NCI-H2227 (cell line): ENCODE measurements at regions not wholly inside any gene's neighbourhood (a gene's known extent, or its start where the extent isn't known, plus 50 kb on each side); places are given as distances from the start of the nearest gene placed in this dataset.
"Not testable (repeated sequence)": the region's sequence is repeated elsewhere in the genome, so short reads cannot be mapped to it uniquely, and the experiment has no call there.

Experiments
- DNase-seq: peaks from one replicate; lab custom pipeline; 2025; ENCODE audit not compliant: unreplicated experiment; lab: John Stamatoyannopoulos, UW

DNA sequence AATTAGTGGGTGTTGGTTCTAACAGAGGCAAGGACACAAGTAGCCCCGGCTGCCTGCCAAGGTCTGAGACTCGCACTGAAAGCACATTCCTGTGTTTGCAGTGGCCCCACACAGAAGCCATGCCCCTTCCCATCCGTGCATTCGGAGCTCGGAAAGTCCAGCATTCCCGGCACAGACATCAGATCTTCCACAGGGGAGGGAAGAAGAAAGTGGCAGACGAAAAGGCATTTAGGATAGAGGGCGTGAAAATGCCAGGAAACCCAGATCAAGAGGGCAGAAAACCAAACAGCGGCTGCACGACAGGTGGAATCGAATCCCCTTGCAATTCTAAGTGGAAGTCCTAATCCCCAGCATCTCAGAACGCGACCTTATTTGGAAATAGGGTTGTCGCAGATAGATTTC, 105.5 kb upstream of the ASB18 start:
- no peak for DNase-seq

DNA sequence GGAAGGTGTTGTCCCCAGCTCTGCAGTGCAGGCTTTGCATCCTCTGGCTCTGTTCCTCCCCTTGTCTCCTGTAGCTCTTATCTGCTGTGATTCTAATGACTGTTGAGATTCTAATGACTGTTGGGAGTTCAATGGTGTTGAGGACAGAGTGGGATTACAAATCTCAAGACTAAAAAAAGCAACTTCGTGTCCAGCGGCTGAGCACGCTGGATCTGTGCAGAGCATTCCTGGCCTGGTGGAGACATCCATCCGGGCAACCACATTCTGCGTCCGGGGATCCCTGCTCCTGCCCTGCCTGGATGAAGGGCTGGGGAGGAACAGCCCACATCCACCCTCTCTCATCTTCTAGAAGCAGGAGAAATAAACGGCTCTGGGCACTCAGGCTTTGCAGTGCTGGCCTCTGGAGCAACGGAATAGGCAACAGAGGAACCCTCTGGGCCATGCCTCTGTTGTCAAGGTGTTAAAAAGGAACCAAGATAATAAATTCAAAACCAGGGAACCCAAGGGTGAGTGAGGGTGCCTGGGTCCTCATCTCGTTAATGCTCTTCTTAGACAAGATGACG, 106.7 kb upstream of the ASB18 start:
- DNase-seq, result no peak

DNA sequence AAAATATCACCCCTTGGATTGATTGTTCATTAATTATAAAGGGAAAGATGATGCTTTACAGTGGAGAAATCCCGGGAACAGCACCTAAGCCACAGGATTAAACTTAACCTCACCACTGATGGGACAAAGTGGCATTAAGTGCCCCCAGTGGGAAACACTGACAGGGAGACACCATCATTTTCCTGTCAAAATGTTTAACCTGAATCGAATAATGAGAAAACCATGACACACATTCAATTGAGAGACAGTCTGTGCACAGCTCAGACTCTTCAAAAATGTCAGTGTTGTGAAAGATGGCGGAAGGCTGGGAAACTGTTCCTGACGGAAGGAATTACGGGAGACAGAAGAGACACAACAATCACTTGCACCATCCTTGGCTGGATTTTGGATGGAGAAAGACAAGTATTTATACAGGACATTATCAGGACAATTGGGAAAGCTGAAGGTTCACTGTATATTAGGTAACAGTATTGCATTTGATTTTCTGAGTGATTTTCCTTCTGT, 111.8 kb upstream of the ASB18 start:
- DNase-seq, result no peak

DNA sequence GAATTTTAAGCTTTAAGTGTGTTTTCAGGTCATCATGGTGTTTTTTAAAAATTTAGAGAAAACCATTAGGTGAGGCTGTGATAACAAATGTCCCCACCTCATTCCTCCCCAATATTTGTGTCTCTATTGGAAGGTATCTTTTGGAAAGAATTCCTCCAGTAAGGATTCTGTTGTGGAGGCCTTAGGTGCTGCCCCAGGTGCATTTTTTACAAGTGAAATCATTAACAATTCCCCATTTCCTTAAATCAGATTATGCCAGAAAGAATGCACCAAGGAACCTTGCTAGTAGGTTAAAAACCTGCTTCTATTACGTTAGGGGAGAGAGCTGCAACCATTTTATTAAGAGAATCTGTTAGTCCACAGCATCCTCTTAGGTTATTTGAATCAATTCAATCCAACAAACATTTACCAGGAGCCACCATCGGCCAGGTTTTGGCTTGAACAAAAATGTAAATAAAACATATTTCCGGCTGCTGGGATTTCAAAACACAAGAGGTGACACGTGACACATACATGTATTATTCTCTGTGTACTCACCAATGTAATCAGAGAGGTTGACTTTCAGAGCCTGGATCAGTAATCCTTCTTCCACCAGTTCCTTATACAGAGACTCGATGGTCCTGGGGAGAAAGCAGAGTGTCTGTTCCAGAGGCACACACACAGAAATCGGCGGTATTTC, 112.5 kb upstream of the ASB18 start:
- DNase-seq, result no peak

DNA sequence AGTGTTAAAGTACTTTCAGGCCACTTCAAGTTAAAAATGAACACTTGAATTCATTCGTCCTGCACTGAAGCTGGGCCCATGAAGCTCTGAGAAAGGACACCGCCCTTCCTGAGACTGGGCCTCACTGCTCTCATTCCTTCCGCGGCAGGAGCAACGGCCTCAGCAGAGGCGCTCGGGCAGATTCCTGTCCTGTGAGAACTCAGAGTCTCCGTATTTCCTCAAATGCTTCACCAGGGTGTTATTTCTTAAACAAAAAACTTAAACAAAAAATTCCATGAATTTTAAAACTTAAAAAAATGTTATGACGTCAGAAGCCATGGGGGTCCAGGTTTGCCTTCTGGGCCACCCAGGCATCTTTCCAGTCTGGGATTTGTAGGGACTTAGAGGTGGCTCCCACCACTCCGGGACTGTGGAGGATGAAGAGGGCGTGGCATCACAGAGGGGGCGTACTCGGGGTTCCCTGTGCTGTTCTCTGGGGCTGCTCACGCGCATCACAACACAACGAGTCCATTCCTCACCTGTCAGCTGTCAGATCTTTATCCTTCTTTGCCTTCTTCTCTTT, 115.9 kb upstream of the ASB18 start:
- no peak for DNase-seq

DNA sequence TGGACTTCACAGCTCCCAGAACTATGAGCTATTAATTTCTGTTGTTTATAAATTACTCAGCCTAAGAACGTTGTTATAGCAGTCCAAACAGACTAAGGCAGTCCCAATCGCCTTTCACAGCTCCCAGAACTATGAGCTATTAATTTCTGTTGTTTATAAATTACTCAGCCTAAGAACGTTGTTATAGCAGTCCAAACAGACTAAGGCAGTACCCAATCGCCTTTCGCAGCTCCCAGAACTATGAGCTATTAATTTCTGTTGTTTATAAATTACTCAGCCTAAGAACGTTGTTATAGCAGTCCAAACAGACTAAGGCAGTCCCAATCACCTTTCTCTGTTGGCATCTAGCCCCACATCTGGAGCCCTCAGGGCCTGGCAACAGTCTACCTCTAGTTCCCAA, 117.0 kb upstream of the ASB18 start:
- not testable (repeated sequence) for DNase-seq

DNA sequence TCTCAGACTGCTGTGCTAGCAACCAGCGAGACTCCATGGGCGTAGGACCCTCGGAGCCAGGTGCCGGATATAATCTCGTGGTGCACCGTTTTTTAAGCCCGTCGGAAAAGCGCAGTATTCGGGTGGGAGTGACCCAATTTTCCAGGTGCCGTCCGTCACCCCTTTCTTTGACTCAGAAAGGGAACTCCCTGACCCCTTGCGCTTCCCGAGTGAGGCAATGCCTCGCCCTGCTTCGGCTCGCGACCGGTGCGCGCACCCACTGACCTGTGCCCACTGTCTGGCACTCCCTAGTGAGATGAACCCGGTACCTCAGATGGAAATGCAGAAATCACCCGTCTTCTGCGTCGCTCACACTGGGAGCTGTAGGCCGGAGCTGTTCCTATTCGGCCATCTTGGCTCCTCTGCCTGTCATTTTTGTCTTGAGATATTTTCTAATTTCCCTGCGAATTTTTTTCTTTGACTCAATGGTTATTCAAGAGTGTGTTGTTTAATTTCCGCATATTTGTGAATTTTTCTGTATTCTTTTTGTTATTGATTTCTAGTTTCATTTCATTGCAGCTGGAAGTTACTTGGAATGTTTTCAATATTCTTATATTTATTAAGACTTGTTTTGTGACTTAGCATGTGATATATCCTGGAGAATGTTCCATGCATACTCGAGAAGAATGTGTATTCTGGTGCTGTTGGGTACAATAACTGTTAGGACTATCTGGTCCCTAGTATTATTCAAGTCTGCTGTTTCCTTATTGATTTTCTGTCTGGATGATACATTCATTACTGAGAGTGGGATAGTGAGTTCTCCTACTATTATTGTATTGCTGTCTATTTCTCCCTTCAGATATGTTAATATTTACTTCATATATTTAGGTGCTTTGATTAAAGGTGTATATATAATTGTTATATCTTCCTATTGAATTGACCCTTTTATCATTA, 125.3 kb upstream of the ASB18 start:
- DNase-seq, result not testable (repeated sequence)

DNA sequence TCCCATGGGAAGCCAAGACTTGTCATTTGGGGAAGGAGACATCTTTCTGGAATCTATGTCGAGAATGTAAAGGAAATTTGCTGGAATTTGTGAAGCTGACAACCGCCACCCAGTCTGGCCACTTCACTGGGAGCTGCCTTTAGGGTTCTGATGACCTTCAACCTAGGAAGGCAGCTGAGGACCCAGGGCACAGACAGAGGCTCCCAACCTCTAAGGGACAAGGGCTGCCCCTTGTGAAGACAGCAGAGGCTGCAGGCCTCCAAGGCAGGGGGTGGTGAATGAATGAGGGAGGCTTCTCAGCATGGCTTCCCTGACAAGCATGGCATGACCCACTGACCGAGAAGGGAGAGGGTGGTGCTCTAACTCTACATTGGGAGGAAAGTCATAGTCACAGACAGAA, 128.9 kb upstream of the ASB18 start:
- no peak for DNase-seq

DNA sequence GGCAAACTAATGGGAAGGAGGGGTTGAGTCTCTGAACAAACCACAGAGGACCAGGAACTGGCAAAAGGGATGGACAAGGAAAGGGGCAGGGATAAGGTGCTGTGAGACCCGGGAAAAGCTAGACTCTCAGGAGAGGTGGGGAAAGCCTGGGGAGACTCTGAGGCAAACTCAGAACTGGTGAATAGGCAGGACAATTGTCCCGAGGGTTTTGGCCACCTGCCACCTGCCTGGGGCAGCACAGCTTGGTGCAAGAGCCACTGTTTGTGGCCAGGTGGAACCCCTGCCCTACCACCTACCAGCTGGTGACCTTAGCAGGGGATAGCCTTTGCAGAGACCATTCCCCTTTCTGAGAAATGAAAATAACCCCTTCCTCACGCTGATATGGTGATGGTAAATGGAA, 129.4 kb upstream of the ASB18 start:
- no peak for DNase-seq

DNA sequence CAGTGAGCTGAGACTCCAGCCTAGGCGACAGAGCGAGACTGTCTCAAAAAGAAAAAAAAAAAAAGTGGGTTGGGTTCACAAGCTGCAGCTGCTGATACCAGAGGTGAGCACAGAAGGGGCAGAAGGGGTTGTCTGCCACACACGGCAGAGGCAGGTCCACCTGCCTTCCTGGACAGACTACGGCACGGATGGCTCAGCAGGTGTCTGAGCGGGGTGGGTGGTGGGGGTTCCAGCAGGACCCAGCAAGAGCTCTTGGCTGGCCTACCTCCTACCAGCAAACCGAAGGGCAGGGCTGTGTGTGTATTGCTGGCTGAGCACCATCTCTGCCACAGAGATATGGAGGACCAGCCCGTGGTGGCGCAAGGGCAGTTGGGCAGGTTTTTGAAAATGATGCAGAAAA, 130.4 kb upstream of the ASB18 start:
- DNase-seq, result no peak

DNA sequence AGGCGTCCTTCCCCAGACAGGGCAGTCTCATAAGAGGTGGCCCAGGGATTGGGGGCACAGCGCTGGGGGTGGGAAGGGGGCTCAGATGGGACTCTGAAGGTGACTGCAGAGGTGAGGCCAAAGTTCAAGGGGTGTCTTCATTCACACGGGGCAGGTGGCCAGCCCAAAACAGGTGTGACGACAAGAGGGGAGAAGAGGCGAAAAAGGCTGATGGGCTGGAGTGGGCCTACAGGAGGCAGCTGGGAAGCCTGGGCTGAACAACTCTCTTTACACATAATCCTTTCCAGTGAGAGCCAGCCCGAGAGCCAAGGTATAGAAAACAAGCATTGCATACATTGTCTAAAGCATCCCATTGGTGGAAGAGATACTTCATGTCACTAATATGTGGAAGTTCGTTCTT, 130.9 kb upstream of the ASB18 start:
- DNase-seq, result no peak

DNA sequence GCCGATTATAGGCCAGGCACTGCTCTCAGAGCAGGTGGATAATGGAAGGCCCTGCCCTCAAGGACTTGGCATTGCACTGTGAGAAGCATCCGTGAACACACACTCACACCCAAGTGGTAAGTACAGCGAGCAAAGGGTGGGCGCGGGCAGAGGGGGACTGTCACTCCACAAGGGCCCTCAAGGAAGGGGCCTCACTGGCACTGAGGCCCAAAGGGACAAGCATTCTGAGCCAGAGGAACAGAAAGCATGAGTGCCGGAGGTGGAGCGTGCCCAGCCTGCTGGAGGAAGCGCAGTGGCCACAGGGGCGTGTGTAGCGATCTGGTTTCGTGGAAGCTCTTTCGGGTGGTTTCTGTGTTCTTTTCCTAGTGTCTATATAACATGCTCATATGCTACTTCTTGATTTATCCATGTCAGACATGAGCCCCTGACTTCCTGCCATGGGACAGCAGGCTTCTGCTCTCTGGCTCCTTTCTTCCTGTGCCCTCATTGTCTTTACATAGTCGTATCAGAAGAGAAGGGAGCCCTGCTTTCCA, 132.7 kb upstream of the ASB18 start:
- no peak for DNase-seq

DNA sequence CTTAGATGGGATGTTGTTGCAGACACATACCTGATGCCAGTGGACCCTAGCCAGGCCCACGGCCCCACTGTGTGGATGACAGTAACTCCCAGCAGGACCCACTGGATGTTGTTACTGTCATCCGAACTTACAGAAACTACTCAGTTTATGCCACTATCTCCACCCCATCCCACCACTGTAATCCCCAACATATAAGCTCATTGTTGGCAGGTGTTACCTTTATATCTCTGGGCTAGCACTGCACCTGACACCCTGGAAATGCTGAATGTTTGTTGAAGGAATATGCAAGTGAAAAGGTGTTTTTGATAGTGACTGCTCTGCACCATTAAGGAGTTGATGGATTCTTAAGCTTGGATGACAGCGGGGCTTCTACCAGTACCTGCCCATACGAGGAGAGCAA, 133.5 kb upstream of the ASB18 start:
- no peak for DNase-seq

DNA sequence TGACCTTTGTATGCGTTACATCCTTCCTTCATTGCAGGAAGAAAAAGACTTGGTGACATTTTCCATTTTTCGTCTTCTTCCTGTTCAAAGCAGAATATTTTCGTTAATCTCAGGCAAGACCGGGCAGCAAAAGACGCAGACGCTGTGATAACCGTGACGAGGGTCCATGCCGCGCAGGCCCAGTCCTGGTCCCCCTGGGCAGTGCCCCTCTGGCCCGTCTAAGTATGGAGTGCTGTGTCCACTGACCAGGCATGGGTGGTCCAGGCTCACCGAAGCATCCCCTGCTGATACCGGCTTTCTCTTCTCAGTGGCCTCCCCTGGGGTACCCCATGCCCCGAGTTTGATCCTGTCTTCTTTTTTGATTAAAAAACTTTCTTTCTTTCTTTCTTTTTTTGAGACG, 135.2 kb upstream of the ASB18 start:
- no peak for DNase-seq

DNA sequence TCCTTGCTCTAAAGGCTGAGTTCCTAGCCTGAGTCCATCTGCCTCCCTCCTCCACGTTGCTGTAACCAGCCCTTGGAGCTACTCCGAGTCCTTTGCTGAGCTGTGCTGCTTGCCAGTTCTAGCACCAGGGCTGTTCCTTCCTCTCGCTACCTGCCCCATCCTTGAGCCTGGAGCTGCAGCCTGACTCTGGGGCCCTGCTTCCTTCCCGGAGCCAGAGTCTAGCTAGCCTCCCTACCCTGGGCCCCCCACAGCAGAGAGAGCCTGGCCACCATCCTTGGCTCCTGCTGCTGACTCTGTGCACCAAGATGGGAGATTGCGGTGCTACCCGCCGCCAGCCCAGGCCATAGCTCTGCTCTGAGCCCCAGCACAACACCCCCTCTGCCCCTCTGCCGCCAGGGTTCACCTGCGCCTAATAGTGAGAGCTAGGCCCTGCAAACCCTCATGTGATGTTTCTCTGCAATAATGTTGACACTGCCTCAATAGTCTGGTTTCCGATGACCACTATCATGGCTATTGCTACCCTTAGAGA, 135.9 kb upstream of the ASB18 start:
- no peak for DNase-seq

DNA sequence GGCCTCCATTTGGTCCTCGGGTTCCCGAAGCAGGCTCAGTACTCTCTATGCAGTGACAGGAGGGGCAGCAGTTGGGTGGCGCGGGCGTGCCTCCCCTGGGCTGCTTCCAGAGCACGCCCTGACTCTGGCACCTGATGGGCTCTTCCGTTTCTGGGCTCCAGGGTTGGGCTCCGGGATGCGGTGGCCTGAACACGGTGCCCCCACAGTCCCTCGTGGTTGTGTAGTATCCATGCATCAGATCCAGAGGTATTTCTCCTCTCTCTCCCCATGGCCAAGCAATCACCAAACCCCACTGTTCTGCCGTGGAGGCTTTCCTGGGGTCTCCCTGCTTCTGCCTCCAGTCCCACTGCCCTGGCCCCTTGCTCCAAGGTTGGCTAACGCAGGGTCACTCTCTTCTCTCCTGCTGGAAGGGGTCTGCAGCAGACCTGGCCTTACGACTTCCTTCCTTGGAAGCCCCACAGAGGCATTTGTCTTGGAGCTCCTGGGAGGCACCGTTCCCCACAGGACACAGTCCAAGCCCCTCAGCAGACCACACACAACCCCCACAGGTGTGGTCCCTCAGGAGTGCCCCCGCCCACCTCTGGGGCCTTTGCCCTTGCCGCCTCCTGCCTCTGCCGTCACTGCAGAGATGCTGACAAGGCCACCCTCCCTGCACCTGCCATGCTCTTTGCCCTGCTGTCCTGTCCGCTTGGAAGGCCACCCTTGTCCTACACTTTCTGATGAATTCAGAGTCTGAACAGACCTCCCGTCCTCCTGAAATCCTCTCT, 136.6 kb upstream of the ASB18 start:
- no peak for DNase-seq

DNA sequence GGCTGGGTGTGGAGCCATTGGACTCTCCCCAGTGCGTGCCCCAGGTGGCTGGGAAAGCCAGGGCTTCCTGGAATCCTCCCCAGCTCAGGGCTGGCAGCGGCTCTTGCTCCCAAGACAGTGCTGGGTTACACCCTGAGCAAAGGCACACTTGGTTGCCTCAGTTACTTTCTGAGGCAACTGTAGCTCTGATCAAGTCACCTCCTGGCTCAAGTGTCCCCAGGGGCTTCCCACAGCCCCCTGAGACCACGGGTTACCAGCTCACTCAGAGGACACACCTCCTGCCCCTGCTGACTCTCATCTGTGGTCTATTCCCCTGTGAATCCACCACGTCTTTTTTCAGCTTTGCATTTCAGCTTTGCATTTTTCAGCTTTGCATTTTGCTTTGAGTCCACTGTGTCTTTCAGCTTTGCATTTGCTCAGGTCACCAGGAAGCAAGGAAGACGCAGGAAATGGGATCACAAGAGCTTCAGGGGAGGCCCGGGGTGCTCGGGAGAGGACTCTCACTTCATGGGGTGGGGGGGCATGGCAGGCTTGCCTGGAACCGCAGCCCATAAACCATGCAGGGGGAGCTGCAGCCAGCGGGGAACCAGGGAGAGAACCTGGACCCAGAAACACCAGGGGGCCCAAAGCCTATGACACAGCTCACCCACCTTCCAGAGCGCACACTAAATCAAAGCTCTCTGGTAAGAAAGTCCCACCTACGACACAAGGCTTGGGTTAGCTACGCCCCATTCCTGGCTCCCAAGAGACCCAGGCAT, 138.0 kb upstream of the ASB18 start:
- no peak for DNase-seq

DNA sequence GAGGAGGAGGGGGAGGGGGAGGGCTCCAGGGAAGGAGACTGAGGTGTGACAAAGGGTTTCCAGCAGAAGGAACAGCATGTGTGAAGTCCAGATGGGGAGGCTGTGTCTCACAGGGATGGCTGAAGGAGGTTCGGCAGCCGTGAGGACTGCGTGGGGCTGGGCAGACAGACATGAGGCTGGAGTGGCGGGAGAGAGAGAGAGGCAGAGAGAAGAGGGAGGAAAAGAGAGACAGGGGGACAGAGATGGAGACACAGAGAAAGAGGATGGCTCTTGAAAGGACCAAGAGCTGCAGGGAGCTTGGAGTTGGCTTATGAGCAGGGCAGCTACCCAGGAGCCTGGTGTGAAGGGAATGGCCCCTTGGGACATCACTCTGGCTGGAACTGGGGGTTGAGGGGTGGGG, 138.9 kb upstream of the ASB18 start:
- no peak for DNase-seq

DNA sequence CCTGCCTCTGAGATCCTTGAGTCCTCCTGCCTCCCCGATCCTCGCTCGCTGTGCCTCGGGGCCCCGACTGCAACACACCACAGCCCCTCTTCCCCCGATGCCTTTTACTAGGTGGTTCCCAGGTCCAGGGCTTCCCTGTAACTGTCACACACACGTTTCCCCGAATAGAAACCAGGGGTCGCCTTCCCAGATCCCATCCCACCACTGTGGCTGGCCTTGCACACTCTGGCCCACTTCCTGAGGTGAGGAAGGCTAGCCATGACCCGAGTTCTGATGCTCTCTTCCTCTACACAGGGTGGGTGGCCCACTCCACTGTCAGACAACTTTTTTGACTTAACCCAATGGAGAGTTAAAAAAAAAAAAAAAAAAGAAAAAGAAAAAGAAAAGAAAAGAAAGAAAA, 139.6 kb upstream of the ASB18 start:
- no peak for DNase-seq

DNA sequence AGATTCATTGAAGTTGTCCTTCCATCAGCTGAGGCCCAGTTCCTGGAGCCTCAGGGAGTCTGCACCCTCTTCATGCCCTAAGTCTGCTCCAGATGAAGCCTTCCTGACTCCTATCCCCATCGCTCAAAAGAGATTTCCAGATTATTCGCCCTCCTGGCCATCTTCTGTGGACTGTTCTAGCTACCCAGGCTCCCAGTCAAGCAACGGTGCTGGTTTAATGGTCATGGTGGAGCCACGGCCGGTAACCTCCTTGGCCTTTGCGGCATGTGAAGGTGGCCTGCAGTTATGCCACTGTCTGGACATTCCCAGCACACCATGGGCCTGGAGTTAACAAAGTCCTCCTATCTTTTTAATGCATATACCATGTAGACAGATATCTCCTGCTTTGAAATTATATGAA, 140.1 kb upstream of the ASB18 start:
- no peak for DNase-seq
